ENCODE measurements at regions not wholly inside any gene's neighbourhood (a gene's known extent, or its start where the extent isn't known, plus 50 kb on each side); places are given as distances from the start of the nearest gene placed in this dataset.

DNA sequence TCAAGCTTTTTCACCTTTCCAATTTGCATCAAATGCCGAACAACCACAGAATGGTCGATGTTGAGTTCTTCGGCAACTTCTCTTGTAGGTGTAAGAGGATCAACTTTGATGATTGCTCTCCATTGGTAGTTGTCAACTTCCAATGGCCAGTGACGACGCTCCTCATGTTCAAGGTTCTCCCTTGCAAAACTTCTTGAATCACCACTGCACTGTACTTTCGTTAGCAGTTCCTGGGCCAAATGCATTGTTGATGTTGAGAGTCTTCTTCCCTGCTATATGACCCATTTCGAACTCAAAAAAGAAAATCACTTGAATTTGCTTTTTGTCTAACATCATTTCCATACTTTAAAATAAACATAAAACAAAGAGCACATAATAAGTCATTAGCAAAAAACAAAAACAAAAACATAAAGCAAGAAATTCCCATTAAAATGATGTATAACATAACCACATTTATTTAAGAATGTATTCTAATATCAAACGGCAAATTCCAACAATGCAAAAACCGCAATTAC lies 71.2 kb upstream of the AP4E1 start:
- TF ChIP-seq, protein P1, sequence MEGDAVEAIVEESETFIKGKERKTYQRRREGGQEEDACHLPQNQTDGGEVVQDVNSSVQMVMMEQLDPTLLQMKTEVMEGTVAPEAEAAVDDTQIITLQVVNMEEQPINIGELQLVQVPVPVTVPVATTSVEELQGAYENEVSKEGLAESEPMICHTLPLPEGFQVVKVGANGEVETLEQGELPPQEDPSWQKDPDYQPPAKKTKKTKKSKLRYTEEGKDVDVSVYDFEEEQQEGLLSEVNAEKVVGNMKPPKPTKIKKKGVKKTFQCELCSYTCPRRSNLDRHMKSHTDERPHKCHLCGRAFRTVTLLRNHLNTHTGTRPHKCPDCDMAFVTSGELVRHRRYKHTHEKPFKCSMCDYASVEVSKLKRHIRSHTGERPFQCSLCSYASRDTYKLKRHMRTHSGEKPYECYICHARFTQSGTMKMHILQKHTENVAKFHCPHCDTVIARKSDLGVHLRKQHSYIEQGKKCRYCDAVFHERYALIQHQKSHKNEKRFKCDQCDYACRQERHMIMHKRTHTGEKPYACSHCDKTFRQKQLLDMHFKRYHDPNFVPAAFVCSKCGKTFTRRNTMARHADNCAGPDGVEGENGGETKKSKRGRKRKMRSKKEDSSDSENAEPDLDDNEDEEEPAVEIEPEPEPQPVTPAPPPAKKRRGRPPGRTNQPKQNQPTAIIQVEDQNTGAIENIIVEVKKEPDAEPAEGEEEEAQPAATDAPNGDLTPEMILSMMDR (IDR thresholded peaks at IDR 0.05) = no peak
- TF ChIP-seq POLR2A (IDR thresholded peaks at IDR 0.05) = no peak

Data from prostate gland (tissue), 2 donors.